K562 (cell line): ENCODE measurements at regions not wholly inside any gene's neighbourhood (a gene's known extent, or its start where the extent isn't known, plus 50 kb on each side); places are given as distances from the start of the nearest gene placed in this dataset.
"Not testable (repeated sequence)": the region's sequence is repeated elsewhere in the genome, so short reads cannot be mapped to it uniquely, and the experiment has no call there.

Experiments used
- ATAC-seq: fragments of 200-7000 bp; cut with Tn5 transposase; 3 replicates; pipeline ENCODE4 v1.9.1; 2020; ENCODE audit warnings: moderate library complexity
- BruUV-seq: library from RNA; stranded (reverse); fragments of 400-500 nt; replicated peaks from 2 replicates; lab custom pipeline; 2021; lab: Mats Ljungman, UMichigan
- CTCF ChIA-PET: fragments of 300-600 bp; formaldehyde crosslinking; extraction: SDS; loops from one replicate; lab custom pipeline; 2021; ENCODE audit warnings: low intra/inter-chr PET ratio; lab: Yijun Ruan, JAX
- POLR2A ChIA-PET: fragments of 300-600, 350-650 bp; sonication (Branson Sonifier 250); formaldehyde crosslinking; extraction: SDS; loops from one replicate; lab custom pipeline; 2021; ENCODE audit warnings: antibody characterized with exemption, inconsistent platforms; lab: Yijun Ruan, JAX
- DNase-seq, 4 experiments: peaks; one replicate each; pipeline versions ENCODE4 v3.0.0 to v3.0.0-alpha.2; 2011 to 2018; ENCODE audit warnings: low spot score in 3 of 4, mixed read lengths in 3 of 4; ENCODE audit errors: extremely low read depth in 1 of 4
- FAIRE-seq: peaks from 2 replicates; lab custom pipeline; 2011; peaks lifted over from hg19 to GRCh38; lab: Jason Lieb, UNC
- H2AFZ ChIP-seq: 2 replicates; pipeline ENCODE4 v1.6.0; 2011; ENCODE audit warnings: low read depth, low read length, control low read depth, inconsistent platforms
- H3K27ac ChIP-seq: fragments of 200-600 bp; 3 replicates; pipeline ENCODE4 v1.8.0; 2011; ENCODE audit warnings: low read depth, mild to moderate bottlenecking, control low read depth, inconsistent platforms, low read length, moderate library complexity, mixed read lengths; ENCODE audit errors: extremely low read depth
- H3K27me3 ChIP-seq, 2 experiments: fragments of 300-600 bp in 1 of 2; 2 replicates in 1 of 2; 3 replicates in 1 of 2; pipeline versions ENCODE4 v1.6.0 to v1.8.0; 2011; ENCODE audit warnings: inconsistent platforms in 2 of 2, low read length in 2 of 2, mild to moderate bottlenecking in 1 of 2, mixed read lengths in 1 of 2, moderate library complexity in 1 of 2; ENCODE audit not compliant: control insufficient read depth in 2 of 2, insufficient read depth in 2 of 2
- H3K36me3 ChIP-seq: fragments of 300-600 bp; 3 replicates; pipeline ENCODE4 v1.8.0; 2011; ENCODE audit warnings: mild to moderate bottlenecking, low read length, inconsistent platforms; ENCODE audit not compliant: control insufficient read depth, insufficient read depth
- H3K4me1 ChIP-seq, 2 experiments: fragments of 200-600 bp in 1 of 2; replicated peaks in 1 of 2; 2 replicates in 1 of 2; 3 replicates in 1 of 2; pipeline versions ENCODE4 v1.5.1 to v1.8.0; 2011; ENCODE audit warnings: inconsistent platforms in 2 of 2, low read length in 2 of 2, mild to moderate bottlenecking in 1 of 2, mixed read lengths in 1 of 2, moderate library complexity in 1 of 2; ENCODE audit not compliant: control insufficient read depth in 2 of 2, insufficient read depth in 2 of 2
- H3K4me2 ChIP-seq: 2 replicates; pipeline ENCODE4 v1.6.1; 2011; ENCODE audit warnings: low read length, control low read depth, inconsistent platforms, mixed read lengths; ENCODE audit not compliant: insufficient read depth
- H3K4me3 ChIP-seq: fragments of 200-600 bp; sonication (generic), shearing (Covaris generic); 2 replicates; pipeline ENCODE4 v1.5.1; 2016; ENCODE audit warnings: control low read depth, inconsistent platforms
- H3K79me2 ChIP-seq: fragments of 200-600 bp; 3 replicates; pipeline ENCODE4 v1.8.0; 2011; ENCODE audit warnings: low read length, inconsistent platforms; ENCODE audit not compliant: control insufficient read depth, insufficient read depth
- H3K9ac ChIP-seq, 2 experiments: 2 replicates each; pipeline versions ENCODE4 v1.6.0 to v1.6.1; 2011; ENCODE audit warnings: low read depth in 2 of 2, low read length in 2 of 2, control low read depth in 1 of 2, inconsistent platforms in 1 of 2, mild to moderate bottlenecking in 1 of 2, mixed read lengths in 1 of 2; ENCODE audit not compliant: insufficient read depth in 1 of 2
- H3K9me1 ChIP-seq: one replicate; pipeline ENCODE4 v1.6.0; 2011; ENCODE audit warnings: inconsistent platforms, mild to moderate bottlenecking, low read length, moderate library complexity; ENCODE audit not compliant: control insufficient read depth, insufficient read depth
- H3K9me3 ChIP-seq: replicated peaks from 2 replicates; pipeline ENCODE4 v1.5.1; 2011; ENCODE audit warnings: low read depth, low read length, inconsistent platforms; ENCODE audit not compliant: control insufficient read depth, insufficient read depth
- H4K20me1 ChIP-seq: replicated peaks from 2 replicates; pipeline ENCODE4 v1.6.1; 2011; ENCODE audit warnings: low read length, inconsistent platforms, mixed read lengths; ENCODE audit not compliant: control insufficient read depth, insufficient read depth
- ATF1 ChIP-seq, 2 experiments: fragments of 450-650 bp in 1 of 2; IDR thresholded peaks; 2 replicates each; pipeline ENCODE4 v1.6.1; 2016; ENCODE audit warnings: missing compliant biosample characterization in 1 of 2, missing genetic modification characterization in 1 of 2
- ETV1 ChIP-seq: fragments of 450-650 bp; conservative IDR thresholded peaks from 2 replicates; pipeline ENCODE4 v1.6.1; 2016; ENCODE audit warnings: missing genetic modification characterization, control low read depth, low read depth, missing compliant biosample characterization
- HNRNPUL1 ChIP-seq: fragments of 200-400 bp; formaldehyde crosslinking; IDR thresholded peaks from 2 replicates; pipeline ENCODE4 v1.6.1; 2017; ENCODE audit warnings: low read length
- MIER1 ChIP-seq: fragments of 450-650 bp; IDR thresholded peaks from 2 replicates; pipeline ENCODE4 v1.6.1; 2016; ENCODE audit warnings: antibody characterized with exemption, mild to moderate bottlenecking, low read depth
- ZNF23 ChIP-seq: fragments of 250-450 bp; sonication (Bioruptor Pico); IDR thresholded peaks from 2 replicates; pipeline ENCODE4 v1.4.0; 2020; ENCODE audit warnings: mild to moderate bottlenecking
- ZNF384 ChIP-seq: IDR thresholded peaks from 2 replicates; pipeline ENCODE4 v1.6.1; 2012; ENCODE audit warnings: low read depth, low read length, improper control_type of control experiment
- ZNF57 ChIP-seq: fragments of 450-650 bp; formaldehyde crosslinking; IDR thresholded peaks from 2 replicates; pipeline ENCODE4 v1.4.0; 2020; ENCODE audit warnings: mild to moderate bottlenecking, moderate library complexity
- WGBS: fragments of 100-300 bp; shearing (Covaris generic); methylation state at CpG from one replicate; pipeline ENCODE4 v1.1.6; 2016; ENCODE audit warnings: low coverage, mixed read lengths; ENCODE audit not compliant: insufficient coverage; ENCODE audit errors: missing lambda C conversion rate; 5-methylcytosine and 5-hydroxymethylcytosine counted together
- in situ Hi-C: fragments of 300-500 bp; cut with MboI; formaldehyde crosslinking; loops from 4 replicates; pipeline ENCODE4 v1.15.0; 2018; ENCODE audit warnings: inconsistent platforms, mixed read lengths
- intact Hi-C: fragments of 100-400 bp; cut with micrococcal nuclease; formaldehyde crosslinking; loops from 2 replicates; pipeline ENCODE4 v1.14.2; 2022
- TF ChIP-seq, protein P1 (sequence below): fragments of 250-450 bp; sonication (Bioruptor Pico); IDR thresholded peaks from 2 replicates; pipeline ENCODE4 v1.8.0; 2022; ENCODE audit warnings: inconsistent platforms, mild to moderate bottlenecking, moderate library complexity, borderline replicate concordance

DNA sequence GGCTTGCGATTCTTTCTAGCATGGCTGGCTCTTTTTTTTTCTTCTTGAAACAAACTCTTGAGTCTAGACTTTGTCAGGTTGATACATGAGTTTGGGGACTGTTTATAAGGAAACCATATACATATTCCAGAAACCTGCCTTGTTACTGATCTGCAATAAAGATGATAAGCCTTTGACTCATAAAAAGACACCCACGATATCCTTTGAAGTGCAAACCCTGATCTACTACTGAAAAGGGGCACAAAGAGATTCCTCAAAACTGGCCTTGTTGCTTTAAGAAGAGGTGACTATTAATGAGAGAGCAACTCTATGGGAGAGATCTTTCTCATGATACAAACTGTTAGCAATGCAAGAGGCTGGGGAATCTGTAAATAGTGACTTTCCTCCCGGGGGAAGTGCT, 247.1 kb downstream of the ANKRD30B start:
- FAIRE-seq, H3K79me2 ChIP-seq, H3K9me1 ChIP-seq, in situ Hi-C loops, POLR2A ChIA-PET, H3K9ac ChIP-seq, H3K9me3 ChIP-seq, H3K4me3 ChIP-seq, H4K20me1 ChIP-seq, DNase-seq, H3K27me3 ChIP-seq, intact Hi-C loops, H3K4me1 ChIP-seq, CTCF ChIA-PET, H3K4me2 ChIP-seq, BruUV-seq, H3K36me3 ChIP-seq, ATAC-seq, H2AFZ ChIP-seq, H3K27ac ChIP-seq: not testable (repeated sequence)
- 0% methylated on average over 2 of the region's 3 CpGs for WGBS

DNA sequence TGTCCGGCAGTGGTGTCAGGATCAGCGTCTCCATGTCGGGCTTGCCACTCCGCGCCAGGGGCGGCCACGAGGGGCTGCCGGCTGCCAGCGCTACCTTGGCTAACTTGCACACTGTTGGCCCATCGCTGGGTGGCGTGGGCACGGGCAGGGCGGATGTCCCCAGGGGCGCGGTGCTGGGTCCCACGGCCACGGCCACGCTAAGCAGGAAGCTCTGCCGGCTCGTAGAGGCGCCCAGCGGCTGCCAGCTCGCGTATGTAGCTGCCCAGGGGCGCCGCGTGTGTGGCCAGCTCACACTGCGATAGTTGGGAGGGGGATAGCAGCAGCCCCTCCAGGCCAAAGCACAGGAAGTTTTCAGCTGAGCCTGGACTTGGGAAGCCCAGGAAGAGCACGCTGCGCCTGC, 249.4 kb downstream of the ANKRD30B start:
- ATAC-seq, result no peak
- no peak overlapping the region for H3K27ac ChIP-seq
- TF ChIP-seq, protein P1, sequence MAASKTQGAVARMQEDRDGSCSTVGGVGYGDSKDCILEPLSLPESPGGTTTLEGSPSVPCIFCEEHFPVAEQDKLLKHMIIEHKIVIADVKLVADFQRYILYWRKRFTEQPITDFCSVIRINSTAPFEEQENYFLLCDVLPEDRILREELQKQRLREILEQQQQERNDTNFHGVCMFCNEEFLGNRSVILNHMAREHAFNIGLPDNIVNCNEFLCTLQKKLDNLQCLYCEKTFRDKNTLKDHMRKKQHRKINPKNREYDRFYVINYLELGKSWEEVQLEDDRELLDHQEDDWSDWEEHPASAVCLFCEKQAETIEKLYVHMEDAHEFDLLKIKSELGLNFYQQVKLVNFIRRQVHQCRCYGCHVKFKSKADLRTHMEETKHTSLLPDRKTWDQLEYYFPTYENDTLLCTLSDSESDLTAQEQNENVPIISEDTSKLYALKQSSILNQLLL (CRISPR knock-in tag), result no peak
- no peak for TF ChIP-seq ZNF57 (CRISPR knock-in tag)
- no peak for TF ChIP-seq ZNF384
- no peak for TF ChIP-seq MIER1
- TF ChIP-seq HNRNPUL1, result no peak
- no peak for TF ChIP-seq ETV1 (tag)
- TF ChIP-seq ATF1 (CRISPR knock-in tag; IDR thresholded peaks at IDR 0.05), result no peak
- no peak for TF ChIP-seq ATF1 (tag; IDR thresholded peaks at IDR 0.05)
- no peak for TF ChIP-seq ZNF23
- TF ChIP-seq, all 486 proteins: peak for 0
- Histone ChIP-seq H3K79me2 (no peaks in the 10 kb centered on the region), H2AFZ (no peak overlapping the region), H3K27me3 (no peaks in the 10 kb centered on the region), H3K4me1 (no peaks in the 10 kb centered on the region), H3K9me3 (no peaks in the 10 kb centered on the region), H4K20me1 (no peaks in the 10 kb centered on the region), H3K36me3 (no peaks in the 10 kb centered on the region), H3K9ac (no peak overlapping the region), H3K4me2 (no peak overlapping the region), H3K9me1 (no peaks in the 10 kb centered on the region), H3K4me3 (no peak overlapping the region)
- WGBS, result 4% methylated on average over 20 of the region's 30 CpGs
- DNase-seq, result no peak
- ChIA-PET POLR2A (interaction anchor here (0.6 kb wide), 1 partner anchor 1174 kb away, joined by 3 read pairs; the partner anchor contains the start of gene MC5R), CTCF (no interaction called here)
- intact Hi-C loops, result no loop called here
- in situ Hi-C loops, result no loop called here
- no TSS peak for BruUV-seq
- no peak for FAIRE-seq

DNA sequence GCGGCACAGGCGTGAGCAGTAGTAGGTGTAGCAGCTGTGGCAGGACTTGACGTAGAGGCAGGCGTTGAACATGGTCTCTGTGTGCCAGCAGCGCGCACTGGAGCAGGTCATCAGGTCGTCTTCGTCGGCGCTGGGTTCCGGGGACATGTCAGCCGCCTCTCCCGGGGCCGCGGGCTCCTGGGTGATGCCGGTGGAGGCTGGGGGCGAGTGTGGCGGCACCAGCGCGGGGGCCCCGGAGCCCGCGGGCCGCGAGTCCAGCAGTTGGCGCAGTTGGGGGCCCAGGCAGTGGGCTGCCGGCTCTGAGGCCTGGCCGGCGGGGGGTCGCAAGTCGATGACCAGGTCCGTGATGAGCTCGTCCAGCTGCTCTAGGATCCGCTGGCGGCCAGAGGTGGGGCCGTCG, 249.9 kb downstream of the ANKRD30B start:
- H3K4me1 ChIP-seq, H3K4me3 ChIP-seq, intact Hi-C loops, H4K20me1 ChIP-seq, in situ Hi-C loops, H2AFZ ChIP-seq, FAIRE-seq, ATAC-seq, H3K9me1 ChIP-seq, BruUV-seq, CTCF ChIA-PET, H3K36me3 ChIP-seq, H3K4me2 ChIP-seq, H3K79me2 ChIP-seq, H3K27ac ChIP-seq, H3K9ac ChIP-seq, DNase-seq, H3K27me3 ChIP-seq, H3K9me3 ChIP-seq: not testable (repeated sequence)
- POLR2A ChIA-PET, result interaction anchor here (0.6 kb wide), 1 partner anchor 1174 kb away, joined by 3 read pairs; the partner anchor contains the start of gene MC5R
- 13% methylated on average over 14 of the region's 37 CpGs for WGBS
